WTC11 (cell line): ENCODE measurements at regions not wholly inside any gene's neighbourhood (a gene's known extent, or its start where the extent isn't known, plus 50 kb on each side); places are given as distances from the start of the nearest gene placed in this dataset.
A peak's percentile ranks its signal among the peaks of the same experiment; 100 is the strongest.

Source experiments
- ATAC-seq: fragments of 200-7000 bp; cut with Tn5 transposase; 2 replicates; pipeline ENCODE4 v1.10.0; 2021; ENCODE audit warnings: mild to moderate bottlenecking, moderate library complexity
- CTCF ChIA-PET: fragments of 300-600 bp; sonication (Branson Sonifier 250); formaldehyde crosslinking; loops from one replicate; lab custom pipeline; 2021; ENCODE audit warnings: antibody characterized with exemption; lab: Charles Lee
- POLR2A ChIA-PET: fragments of 350-600 bp; sonication (Branson Sonifier 250); formaldehyde crosslinking; loops from one replicate; lab custom pipeline; 2021; ENCODE audit warnings: antibody characterized with exemption; lab: Charles Lee
- DNase-seq: peaks from one replicate; pipeline ENCODE4 v3.0.0; 2021; ENCODE audit warnings: low spot score
- H3K27ac Mint-ChIP-seq: 2 replicates; pipeline ENCODE4 v1.8.0; 2021; ENCODE audit warnings: mixed read lengths
- H3K27me3 Mint-ChIP-seq: 2 replicates; pipeline ENCODE4 v1.8.0; 2021; ENCODE audit warnings: low read depth, mild to moderate bottlenecking, moderate library complexity, mixed read lengths
- H3K36me3 Mint-ChIP-seq: 2 replicates; pipeline ENCODE4 v1.8.0; 2021; ENCODE audit warnings: mixed read lengths
- H3K4me1 Mint-ChIP-seq: 2 replicates; pipeline ENCODE4 v1.8.0; 2022; ENCODE audit warnings: mixed read lengths
- H3K4me3 Mint-ChIP-seq: 2 replicates; pipeline ENCODE4 v1.8.0; 2021; ENCODE audit warnings: mild to moderate bottlenecking, moderate library complexity, mixed read lengths
- H3K9me3 Mint-ChIP-seq: 2 replicates; pipeline ENCODE4 v1.8.0; 2021; ENCODE audit warnings: mixed read lengths
- CBFB ChIP-seq: sonication (generic); formaldehyde crosslinking; IDR thresholded peaks from 2 replicates; pipeline ENCODE4 v1.8.1; 2022; ENCODE audit warnings: mild to moderate bottlenecking, low read depth, missing genetic modification reagents
- CREM ChIP-seq: sonication (generic); formaldehyde crosslinking; IDR thresholded peaks from 2 replicates; pipeline ENCODE4 v1.8.1; 2022; ENCODE audit warnings: mild to moderate bottlenecking, missing genetic modification reagents, moderate library complexity
- EMX1 ChIP-seq: fragments of 250-450 bp; sonication (Bioruptor Pico); IDR thresholded peaks from 2 replicates; pipeline ENCODE4 v1.8.0; 2021; ENCODE audit warnings: mild to moderate bottlenecking
- FOXP1 ChIP-seq: sonication (generic); formaldehyde crosslinking; IDR thresholded peaks from 2 replicates; pipeline ENCODE4 v1.8.0; 2022; ENCODE audit warnings: missing genetic modification reagents, mild to moderate bottlenecking, moderate library complexity, borderline replicate concordance
- FOXP4 ChIP-seq: sonication (generic); formaldehyde crosslinking; IDR thresholded peaks from 2 replicates; pipeline ENCODE4 v1.8.0; 2022; ENCODE audit warnings: mild to moderate bottlenecking, missing genetic modification reagents
- GRHL2 ChIP-seq: fragments of 250-450 bp; sonication (Bioruptor Pico); IDR thresholded peaks from 2 replicates; pipeline ENCODE4 v1.8.0; 2022; ENCODE audit warnings: mild to moderate bottlenecking, moderate library complexity; ENCODE audit not compliant: insufficient replicate concordance, severe bottlenecking
- IRF2 ChIP-seq: sonication (generic); formaldehyde crosslinking; IDR thresholded peaks from 2 replicates; pipeline ENCODE4 v1.8.0; 2022; ENCODE audit warnings: low read depth, missing genetic modification reagents, borderline replicate concordance
- JAZF1 ChIP-seq: fragments of 250-450 bp; sonication (Bioruptor Pico); IDR thresholded peaks from 2 replicates; pipeline ENCODE4 v1.9.0; 2021; ENCODE audit warnings: moderate library complexity, mild to moderate bottlenecking, inconsistent platforms
- KAT7 ChIP-seq: sonication (generic); formaldehyde crosslinking; IDR thresholded peaks from 2 replicates; pipeline ENCODE4 v1.8.1; 2023; ENCODE audit warnings: missing genetic modification reagents, mild to moderate bottlenecking, borderline replicate concordance
- MAX ChIP-seq: sonication (generic); formaldehyde crosslinking; IDR thresholded peaks from 2 replicates; pipeline ENCODE4 v1.8.0; 2022; ENCODE audit warnings: mild to moderate bottlenecking, missing genetic modification reagents
- MYBL2 ChIP-seq: sonication (generic); formaldehyde crosslinking; IDR thresholded peaks from 2 replicates; pipeline ENCODE4 v1.8.1; 2023; ENCODE audit warnings: mild to moderate bottlenecking, moderate library complexity, missing genetic modification reagents
- NR1H2 ChIP-seq: sonication (generic); formaldehyde crosslinking; IDR thresholded peaks from 2 replicates; pipeline ENCODE4 v1.9.0; 2021; ENCODE audit warnings: mild to moderate bottlenecking, moderate library complexity, missing genetic modification reagents
- PRDM15 ChIP-seq: sonication (generic); formaldehyde crosslinking; IDR thresholded peaks from 2 replicates; pipeline ENCODE4 v1.8.0; 2022; ENCODE audit warnings: missing genetic modification reagents
- RELA ChIP-seq: sonication (generic); formaldehyde crosslinking; IDR thresholded peaks from 2 replicates; pipeline ENCODE4 v1.8.1; 2022; ENCODE audit warnings: missing genetic modification reagents, mild to moderate bottlenecking, borderline replicate concordance
- SOX15 ChIP-seq: fragments of 250-450 bp; sonication (Bioruptor Pico); IDR thresholded peaks from 2 replicates; pipeline ENCODE4 v1.9.0; 2021; ENCODE audit warnings: mild to moderate bottlenecking
- SP1 ChIP-seq: sonication (generic); formaldehyde crosslinking; conservative IDR thresholded peaks from 2 replicates; pipeline ENCODE4 v1.8.1; 2022; ENCODE audit warnings: missing genetic modification reagents
- STAT6 ChIP-seq: sonication (generic); formaldehyde crosslinking; conservative IDR thresholded peaks from 2 replicates; pipeline ENCODE4 v1.8.1; 2023; ENCODE audit warnings: mild to moderate bottlenecking, low read depth, missing genetic modification reagents, moderate library complexity
- ZBTB21 ChIP-seq: sonication (generic); formaldehyde crosslinking; IDR thresholded peaks from 2 replicates; pipeline ENCODE4 v1.8.1; 2023; ENCODE audit warnings: mild to moderate bottlenecking, missing genetic modification reagents, borderline replicate concordance
- ZMAT4 ChIP-seq: fragments of 250-450 bp; sonication (Bioruptor Pico); IDR thresholded peaks from 2 replicates; pipeline ENCODE4 v1.9.0; 2021; ENCODE audit warnings: mild to moderate bottlenecking
- ZNF232 ChIP-seq: sonication (generic); formaldehyde crosslinking; IDR thresholded peaks from 2 replicates; pipeline ENCODE4 v1.8.0; 2022; ENCODE audit warnings: mild to moderate bottlenecking, missing genetic modification reagents
- ZNF317 ChIP-seq: sonication (generic); formaldehyde crosslinking; IDR thresholded peaks from 2 replicates; pipeline ENCODE4 v1.8.1; 2023; ENCODE audit warnings: low read depth, mild to moderate bottlenecking, moderate library complexity, missing genetic modification reagents, borderline replicate concordance
- TF ChIP-seq, protein P1 (sequence below): fragments of 250-450 bp; sonication (Bioruptor Pico); IDR thresholded peaks from 2 replicates; pipeline ENCODE4 v1.8.0; 2021; ENCODE audit warnings: mild to moderate bottlenecking
- TF ChIP-seq, protein P2 (sequence below): sonication (generic); formaldehyde crosslinking; IDR thresholded peaks from 2 replicates; pipeline ENCODE4 v1.8.0; 2022; ENCODE audit warnings: mild to moderate bottlenecking, missing genetic modification reagents
- TF ChIP-seq, protein P3 (sequence below): sonication (generic); formaldehyde crosslinking; IDR thresholded peaks from 2 replicates; pipeline ENCODE4 v1.8.1; 2022; ENCODE audit warnings: missing genetic modification reagents, borderline replicate concordance

- TF ChIP-seq MAX (CRISPR knock-in tag): no peak
- TF ChIP-seq ZBTB21 (CRISPR knock-in tag): no peak
- TF ChIP-seq NR1H2 (CRISPR knock-in tag): no peak
- TF ChIP-seq ZNF232 (CRISPR knock-in tag): no peak
- TF ChIP-seq ZNF317: no peak
- TF ChIP-seq RELA: no peak
- no peak for TF ChIP-seq SOX15 (CRISPR knock-in tag)
- TF ChIP-seq MYBL2 (CRISPR knock-in tag): no peak
- no peak for TF ChIP-seq FOXP1 (CRISPR knock-in tag)
- no peak for TF ChIP-seq FOXP4 (CRISPR knock-in tag)
- TF ChIP-seq STAT6 (CRISPR knock-in tag): no peak
- no peak for TF ChIP-seq CBFB (CRISPR knock-in tag)
- TF ChIP-seq ZMAT4: no peak
- TF ChIP-seq CREM: no peak
- TF ChIP-seq, protein P1, sequence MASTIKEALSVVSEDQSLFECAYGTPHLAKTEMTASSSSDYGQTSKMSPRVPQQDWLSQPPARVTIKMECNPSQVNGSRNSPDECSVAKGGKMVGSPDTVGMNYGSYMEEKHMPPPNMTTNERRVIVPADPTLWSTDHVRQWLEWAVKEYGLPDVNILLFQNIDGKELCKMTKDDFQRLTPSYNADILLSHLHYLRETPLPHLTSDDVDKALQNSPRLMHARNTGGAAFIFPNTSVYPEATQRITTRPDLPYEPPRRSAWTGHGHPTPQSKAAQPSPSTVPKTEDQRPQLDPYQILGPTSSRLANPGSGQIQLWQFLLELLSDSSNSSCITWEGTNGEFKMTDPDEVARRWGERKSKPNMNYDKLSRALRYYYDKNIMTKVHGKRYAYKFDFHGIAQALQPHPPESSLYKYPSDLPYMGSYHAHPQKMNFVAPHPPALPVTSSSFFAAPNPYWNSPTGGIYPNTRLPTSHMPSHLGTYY: no peak
- no peak for TF ChIP-seq EMX1
- no peak for TF ChIP-seq JAZF1 (CRISPR knock-in tag)
- TF ChIP-seq, protein P2, sequence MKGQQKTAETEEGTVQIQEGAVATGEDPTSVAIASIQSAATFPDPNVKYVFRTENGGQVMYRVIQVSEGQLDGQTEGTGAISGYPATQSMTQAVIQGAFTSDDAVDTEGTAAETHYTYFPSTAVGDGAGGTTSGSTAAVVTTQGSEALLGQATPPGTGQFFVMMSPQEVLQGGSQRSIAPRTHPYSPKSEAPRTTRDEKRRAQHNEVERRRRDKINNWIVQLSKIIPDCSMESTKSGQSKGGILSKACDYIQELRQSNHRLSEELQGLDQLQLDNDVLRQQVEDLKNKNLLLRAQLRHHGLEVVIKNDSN: no peak
- DNase-seq (no peak), ATAC-seq (no peak)
- no peak overlapping the region for H3K27ac Mint-ChIP-seq
- no peaks in the 10 kb centered on the region for H3K27me3 Mint-ChIP-seq
- H3K36me3 Mint-ChIP-seq: no peaks in the 10 kb centered on the region
- ChIA-PET CTCF (no interaction called here), POLR2A (no interaction called here)
- peaks cover 3% of the 10 kb centered on the region for H3K9me3 Mint-ChIP-seq
- H3K4me1 Mint-ChIP-seq: peaks cover 14% of the 10 kb centered on the region
- H3K4me3 Mint-ChIP-seq: no peak overlapping the region
These were observed 1908.4 kb upstream of the PIK3C3 start for GRCh38 chr18:40046596-40046995.

- DNase-seq: peak; percentile 23
- CTCF ChIA-PET: no interaction called here
- TF ChIP-seq SP1 (CRISPR knock-in tag): no peak
- no peak for TF ChIP-seq ZNF232 (CRISPR knock-in tag)
- TF ChIP-seq GRHL2: no peak
- no peak for TF ChIP-seq ZBTB21 (CRISPR knock-in tag)
- TF ChIP-seq SOX15 (CRISPR knock-in tag): no peak
- TF ChIP-seq PRDM15 (CRISPR knock-in tag): no peak
- no peak for TF ChIP-seq KAT7 (CRISPR knock-in tag)
- TF ChIP-seq, protein P3, sequence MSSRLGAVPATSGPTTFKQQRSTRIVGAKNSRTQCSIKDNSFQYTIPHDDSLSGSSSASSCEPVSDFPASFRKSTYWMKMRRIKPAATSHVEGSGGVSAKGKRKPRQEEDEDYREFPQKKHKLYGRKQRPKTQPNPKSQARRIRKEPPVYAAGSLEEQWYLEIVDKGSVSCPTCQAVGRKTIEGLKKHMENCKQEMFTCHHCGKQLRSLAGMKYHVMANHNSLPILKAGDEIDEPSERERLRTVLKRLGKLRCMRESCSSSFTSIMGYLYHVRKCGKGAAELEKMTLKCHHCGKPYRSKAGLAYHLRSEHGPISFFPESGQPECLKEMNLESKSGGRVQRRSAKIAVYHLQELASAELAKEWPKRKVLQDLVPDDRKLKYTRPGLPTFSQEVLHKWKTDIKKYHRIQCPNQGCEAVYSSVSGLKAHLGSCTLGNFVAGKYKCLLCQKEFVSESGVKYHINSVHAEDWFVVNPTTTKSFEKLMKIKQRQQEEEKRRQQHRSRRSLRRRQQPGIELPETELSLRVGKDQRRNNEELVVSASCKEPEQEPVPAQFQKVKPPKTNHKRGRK (CRISPR knock-in tag): no peak
- no peak for TF ChIP-seq IRF2 (CRISPR knock-in tag)
These were observed 1913.1 kb upstream of the PIK3C3 start for GRCh38 chr18:40041951-40042350.

More at GRCh38 chr18:40041951-40042350, 1913.1 kb upstream of the PIK3C3 start:
- Mint-ChIP-seq H3K4me3 (no peak overlapping the region), H3K9me3 (peaks cover 3% of the 10 kb centered on the region), H3K27me3 (no peaks in the 10 kb centered on the region), H3K27ac (no peak overlapping the region), H3K36me3 (no peaks in the 10 kb centered on the region), H3K4me1 (peaks cover 9% of the 10 kb centered on the region)
- POLR2A ChIA-PET: no interaction called here
- peak; percentile 66 for ATAC-seq
